C4-2B (cell line): ENCODE measurements at regions not wholly inside any gene's neighbourhood (a gene's known extent, or its start where the extent isn't known, plus 50 kb on each side); places are given as distances from the start of the nearest gene placed in this dataset.

Source experiments
- CTCF ChIP-seq: fragments of 450-650 bp; conservative IDR thresholded peaks from 2 replicates; pipeline ENCODE4 v1.5.1; 2017; ENCODE audit warnings: mild to moderate bottlenecking
- ZFX ChIP-seq: fragments of 450-650 bp; IDR thresholded peaks from 2 replicates; pipeline ENCODE4 v1.6.1; 2017

- TF ChIP-seq CTCF: no peak
- no peak for TF ChIP-seq ZFX
These were observed 416.7 kb upstream of the CRIM1 start for GRCh38 chr2:35938838-35939237.
